ENCODE measurements at regions not wholly inside any gene's neighbourhood (a gene's known extent, or its start where the extent isn't known, plus 50 kb on each side); places are given as distances from the start of the nearest gene placed in this dataset.

GRCh38 chr5:138664276-138664943, 88.8 kb upstream of the CTNNA1 start:
- DNase-seq, result no peak

DNA sequence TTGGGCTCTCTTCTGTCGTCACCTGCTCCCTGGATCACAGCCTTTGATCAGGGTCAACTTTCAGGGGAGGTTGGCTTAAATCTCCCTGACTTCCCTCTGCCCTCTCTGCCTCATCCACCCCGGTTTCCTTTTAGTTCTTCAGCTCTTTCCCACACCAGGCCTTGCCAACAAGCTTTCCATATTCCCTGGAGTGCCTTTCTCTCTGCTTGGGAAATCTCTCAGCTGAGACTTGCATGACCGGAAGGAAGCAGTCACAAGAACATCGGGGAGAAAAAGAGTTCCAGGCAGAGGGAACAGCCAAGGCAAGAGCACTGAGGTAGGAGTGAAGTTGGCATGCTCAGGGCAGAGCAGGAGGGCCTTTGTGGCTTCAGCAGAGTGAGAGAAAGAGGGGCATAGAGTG, 88.4 kb upstream of the HSPA9 start:
- no peak for DNase-seq

DNA sequence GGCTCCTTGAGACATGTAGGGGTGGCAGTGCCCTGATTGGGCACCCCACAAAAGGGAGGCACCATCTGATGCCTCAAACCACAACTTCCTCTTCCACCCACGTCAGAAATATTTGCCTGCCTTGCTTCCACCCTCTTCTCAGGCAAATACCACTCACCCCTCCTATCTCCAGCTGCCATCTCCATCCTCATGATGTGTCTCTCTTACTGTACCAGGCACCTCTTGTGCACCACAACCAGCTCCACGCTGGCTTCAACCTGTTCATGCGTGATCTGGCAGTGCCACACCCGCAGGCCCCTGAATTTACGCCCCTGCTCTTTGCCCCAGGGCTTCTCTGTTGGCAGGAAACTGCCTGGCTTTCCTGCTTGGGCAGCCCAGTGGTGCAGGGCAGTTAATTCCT, 87.8 kb upstream of the HSPA9 start:
- no peak for DNase-seq

GRCh38 chr5:138662599-138662998, 87.4 kb upstream of the HSPA9 start:
- no peak for DNase-seq

DNA sequence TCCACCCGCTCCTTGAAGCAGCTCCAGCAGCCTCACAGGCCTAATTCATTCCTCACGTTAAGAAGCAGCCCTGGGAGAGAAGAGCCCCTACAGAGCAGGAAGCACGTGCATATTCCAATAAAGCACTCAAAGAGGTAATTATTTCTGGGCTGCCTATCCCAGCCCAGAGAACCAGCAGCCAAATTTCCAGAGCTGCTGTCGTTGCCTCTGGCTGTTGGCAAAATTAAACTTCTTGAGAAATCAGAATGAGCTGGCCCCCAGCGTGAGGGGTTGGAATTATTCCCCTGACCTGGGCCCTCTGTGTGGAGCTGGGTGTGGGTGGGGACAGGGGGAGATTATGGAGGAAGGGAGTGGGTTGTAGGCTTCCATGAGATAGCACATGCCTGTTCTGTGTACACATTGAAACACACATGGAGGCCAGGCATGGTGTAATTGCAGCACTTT, 86.8 kb upstream of the HSPA9 start:
- DNase-seq, result peak; percentile 10

DNA sequence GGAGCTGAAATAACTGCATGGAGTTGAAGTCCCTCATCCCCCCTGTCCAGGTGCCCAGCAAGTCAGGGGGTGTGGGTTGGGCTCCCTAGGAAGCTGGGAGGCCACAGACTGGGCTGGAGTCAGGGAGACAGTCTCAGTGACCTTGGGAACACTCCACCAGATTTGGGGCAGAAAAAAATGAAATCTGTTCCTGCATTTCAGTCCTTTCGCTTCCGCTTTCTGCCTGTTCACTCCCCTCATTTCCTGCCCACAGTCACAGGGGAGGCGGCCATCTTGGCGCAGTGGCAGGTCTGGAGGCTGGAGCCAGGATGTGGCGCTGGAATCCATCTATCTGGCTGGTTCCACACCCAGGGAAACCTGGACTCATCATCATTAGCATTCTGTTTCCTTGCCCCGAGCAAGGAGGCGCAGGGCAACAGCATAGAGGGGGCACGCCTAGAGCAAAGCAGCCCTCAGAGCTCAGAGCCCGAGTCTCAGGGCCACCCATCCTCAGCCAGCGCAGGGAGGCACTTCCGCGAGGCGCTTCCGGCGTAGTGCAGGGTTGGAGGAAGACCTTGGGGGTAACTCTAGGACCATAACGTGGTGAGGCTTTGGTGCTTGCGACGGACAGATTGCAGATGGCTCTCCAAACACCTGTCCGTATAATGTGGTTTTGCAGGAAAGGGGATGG, 86.2 kb upstream of the HSPA9 start:
- DNase-seq, result no peak

DNA sequence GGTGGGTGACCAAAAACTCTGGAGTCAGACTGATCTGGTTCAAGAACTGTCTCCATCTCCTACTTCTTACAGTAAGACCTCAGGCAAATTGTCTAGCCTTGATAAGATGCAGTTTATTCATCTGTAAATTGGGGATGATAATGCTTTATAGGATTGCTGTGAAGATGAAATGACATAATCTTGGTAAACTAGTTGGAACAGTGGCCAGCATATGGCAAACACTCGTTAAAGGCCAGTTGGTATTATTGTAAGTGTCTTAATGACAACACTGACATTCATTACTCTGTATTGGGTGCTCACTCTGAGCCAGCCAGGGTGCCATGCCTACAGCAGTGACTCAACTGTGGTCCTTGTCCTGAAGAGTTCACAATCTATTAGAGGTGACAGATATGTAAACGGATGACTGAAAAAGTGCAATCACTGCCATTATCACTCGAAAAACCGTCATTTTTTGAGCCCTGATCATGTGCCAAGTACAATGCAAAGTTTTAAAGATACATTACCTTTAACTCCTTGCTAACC, 84.9 kb upstream of the HSPA9 start:
- no peak for DNase-seq

DNA sequence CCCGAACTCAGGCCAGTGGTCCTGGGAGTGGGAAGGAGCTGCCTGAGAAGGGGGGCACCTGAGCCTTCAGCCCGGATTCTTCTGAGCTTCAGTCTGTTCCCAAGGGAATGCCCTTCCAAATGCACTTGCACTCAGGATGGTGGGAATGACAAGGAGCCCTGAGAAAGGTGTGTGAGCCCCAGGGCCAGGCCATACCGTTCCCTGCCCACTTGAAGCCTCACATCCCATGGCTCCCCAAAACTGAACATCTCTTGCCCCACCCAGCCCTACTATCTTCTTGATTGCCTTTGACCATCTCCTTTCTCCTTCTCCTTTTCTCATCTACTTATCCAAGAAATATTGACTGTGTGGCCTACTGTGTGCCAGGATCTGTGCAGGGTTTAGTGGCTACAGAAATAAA, 84.4 kb upstream of the HSPA9 start:
- DNase-seq, result no peak

GRCh38 chr5:138659121-138659520, 83.9 kb upstream of the HSPA9 start:
- DNase-seq, result no peak

DNA sequence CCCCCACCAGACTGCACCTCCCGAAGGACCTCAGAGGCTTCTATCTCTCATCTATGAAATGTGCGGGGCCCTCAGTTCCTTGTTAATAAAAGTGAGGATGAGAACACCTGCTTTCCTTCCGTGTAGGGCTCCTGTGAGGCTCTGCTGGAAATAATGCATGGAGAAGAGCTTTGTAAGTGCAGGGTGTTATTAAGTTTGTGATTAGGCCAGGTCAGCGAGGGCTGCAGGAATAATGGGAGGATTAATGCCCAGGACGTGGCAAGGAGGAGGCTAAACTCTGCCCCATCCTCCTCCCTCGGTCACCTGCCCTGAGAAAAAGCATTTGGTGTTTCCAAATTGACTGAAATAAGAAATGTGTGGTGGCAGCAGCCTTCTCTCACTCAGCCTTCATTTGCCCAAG, 83.5 kb upstream of the HSPA9 start:
- DNase-seq, result no peak

DNA sequence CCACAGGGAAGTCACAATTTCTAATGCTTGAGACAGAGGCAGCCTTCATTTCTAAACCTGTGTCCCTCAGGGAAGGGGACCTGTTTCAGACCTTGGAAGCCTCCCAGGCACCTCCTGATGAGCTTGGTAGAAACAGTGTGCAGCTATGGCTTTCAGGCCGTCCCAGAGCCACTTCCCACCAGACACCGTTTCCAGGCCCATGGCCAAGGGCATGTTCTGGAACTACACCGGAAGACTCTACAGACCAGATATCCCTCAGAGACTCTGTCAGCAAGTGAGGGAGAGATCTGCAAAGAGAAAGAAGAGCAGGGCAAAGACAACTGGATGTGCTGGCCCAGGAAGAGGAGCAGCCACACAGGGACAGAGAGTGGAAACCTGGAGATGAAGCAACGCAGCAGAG, 82.2 kb upstream of the HSPA9 start:
- DNase-seq, result no peak

DNA sequence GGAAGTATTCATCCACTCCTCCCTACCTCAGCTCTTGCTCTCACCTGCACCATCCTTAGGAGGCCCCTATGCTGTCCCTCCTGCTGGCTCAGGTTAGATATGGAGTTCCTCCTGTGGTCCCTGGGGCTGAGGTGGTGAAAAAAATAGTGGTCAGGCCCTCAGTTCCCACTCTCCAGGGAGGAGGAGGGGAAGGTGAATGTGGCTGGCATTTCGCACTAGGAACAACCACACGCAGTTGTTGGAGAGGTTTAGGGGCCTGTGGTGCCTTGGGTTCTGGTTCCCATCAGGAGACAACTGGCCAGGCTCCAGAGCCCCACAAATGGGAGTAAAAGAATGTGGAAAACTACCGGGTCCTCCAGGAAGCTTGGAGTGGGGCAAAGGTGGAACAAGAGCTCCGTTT, 81.7 kb upstream of the HSPA9 start:
- DNase-seq, result no peak

GRCh38 chr5:138655530-138656190, 80.5 kb upstream of the HSPA9 start:
- DNase-seq, result no peak

DNA sequence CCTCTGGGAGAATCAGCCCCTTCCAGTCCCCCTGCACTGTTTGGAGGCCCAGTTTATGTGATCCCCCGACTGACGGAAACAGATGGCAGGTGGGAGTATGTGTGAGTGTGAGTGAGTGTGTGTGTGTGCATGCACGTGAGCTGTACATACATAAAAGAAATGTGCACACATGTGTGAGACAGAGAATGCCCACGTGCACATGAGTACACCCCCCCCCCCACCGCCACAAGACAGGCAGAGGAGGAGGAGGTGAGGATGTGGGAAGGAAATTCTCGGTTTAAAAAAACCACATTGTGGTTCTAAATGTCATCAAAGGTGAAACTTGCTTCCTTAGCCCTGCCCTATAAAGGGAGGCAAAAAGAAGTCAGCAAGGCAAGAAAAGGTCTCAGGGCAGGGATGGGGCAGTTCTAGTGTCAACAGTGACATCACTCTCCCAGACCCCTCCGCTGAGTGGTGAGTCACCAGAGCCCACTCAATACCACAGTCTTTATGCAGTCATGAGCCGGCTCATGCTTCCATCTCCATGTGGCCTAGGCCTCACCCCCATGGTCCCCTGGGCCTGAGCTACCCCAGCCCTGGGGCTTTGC, 79.2 kb upstream of the HSPA9 start:
- DNase-seq, result no peak

GRCh38 chr5:138653502-138653901, 78.3 kb upstream of the HSPA9 start:
- DNase-seq, result no peak

- no peak for DNase-seq
Observed at GRCh38 chr5:138651767-138652117, 76.5 kb upstream of the HSPA9 start.

DNA sequence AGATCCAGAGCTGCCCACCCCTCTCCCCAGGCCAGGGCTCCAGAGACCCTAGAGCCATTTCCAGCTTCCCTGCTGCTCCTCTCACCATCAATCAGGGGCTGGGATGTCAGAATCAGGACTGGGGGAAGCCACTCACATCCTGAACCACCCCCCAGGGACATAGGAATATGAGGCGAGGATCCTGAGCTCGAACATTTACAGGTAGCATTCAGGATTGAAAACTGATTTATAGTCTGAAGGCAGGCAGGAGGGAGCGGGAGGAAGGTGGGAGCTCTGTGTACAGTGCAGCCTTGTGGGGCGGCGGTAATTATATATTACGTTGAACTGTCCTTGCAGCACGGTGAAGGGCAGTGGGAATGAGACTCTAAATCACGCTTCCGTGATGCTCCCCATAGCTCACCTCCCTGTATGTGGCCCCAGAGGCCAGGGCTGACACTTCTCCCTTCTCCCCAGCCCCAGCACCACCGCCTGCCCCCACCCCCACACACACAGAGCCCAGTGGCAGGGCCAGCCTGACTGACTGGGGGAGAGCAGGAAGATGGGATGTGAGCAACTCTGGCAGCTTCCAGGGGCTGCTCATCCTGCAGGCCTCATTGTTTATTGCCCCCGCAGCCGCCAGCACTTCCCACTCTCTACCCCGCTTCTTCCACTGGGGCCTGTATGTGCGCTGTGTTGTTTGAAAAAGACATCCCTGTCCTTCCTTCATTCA, 76.0 kb upstream of the HSPA9 start:
- DNase-seq, result no peak

- DNase-seq, result no peak
Observed at GRCh38 chr5:138650196-138650595, 75.0 kb upstream of the HSPA9 start.

- DNase-seq, result no peak
Observed at GRCh38 chr5:138649775-138650174, 74.6 kb upstream of the HSPA9 start.

- DNase-seq, result no peak
Observed at GRCh38 chr5:138649316-138649720, 74.1 kb upstream of the HSPA9 start.

- DNase-seq, result no peak
Observed at GRCh38 chr5:138648841-138649240, 73.6 kb upstream of the HSPA9 start.

DNA sequence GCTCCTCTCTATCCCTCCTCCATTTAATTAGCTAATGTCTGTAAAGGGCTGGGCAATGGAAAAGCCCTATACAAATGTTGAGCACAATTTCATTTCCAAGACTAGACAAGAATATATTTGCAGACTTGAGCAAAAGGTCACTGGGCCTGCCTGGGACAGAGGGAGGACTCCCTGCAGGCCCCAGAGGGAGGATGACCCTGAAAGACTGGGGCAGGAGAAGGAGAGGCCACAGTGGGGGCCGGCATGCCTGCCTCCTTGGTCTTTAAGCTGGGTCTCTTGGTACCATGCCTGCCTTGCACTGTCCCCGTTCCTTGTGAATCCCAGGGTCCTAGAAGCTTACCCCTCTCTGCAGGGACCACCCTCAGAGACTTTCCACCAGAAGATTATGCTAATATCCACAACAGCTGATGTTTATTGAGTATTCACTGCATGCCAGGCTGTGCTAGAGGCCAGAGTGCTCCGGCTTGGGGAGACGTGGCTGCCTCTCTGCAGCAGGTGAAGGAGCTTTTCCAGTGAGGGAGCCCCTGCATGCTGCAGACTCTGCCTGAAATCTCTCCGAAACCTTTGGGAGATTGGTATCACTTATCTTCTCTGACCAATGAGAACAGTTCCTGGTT, 72.7 kb upstream of the HSPA9 start:
- DNase-seq, result no peak

Data from COR-L47 (cell line).